ENCODE measurements at regions not wholly inside any gene's neighbourhood (a gene's known extent, or its start where the extent isn't known, plus 50 kb on each side); places are given as distances from the start of the nearest gene placed in this dataset.

DNA sequence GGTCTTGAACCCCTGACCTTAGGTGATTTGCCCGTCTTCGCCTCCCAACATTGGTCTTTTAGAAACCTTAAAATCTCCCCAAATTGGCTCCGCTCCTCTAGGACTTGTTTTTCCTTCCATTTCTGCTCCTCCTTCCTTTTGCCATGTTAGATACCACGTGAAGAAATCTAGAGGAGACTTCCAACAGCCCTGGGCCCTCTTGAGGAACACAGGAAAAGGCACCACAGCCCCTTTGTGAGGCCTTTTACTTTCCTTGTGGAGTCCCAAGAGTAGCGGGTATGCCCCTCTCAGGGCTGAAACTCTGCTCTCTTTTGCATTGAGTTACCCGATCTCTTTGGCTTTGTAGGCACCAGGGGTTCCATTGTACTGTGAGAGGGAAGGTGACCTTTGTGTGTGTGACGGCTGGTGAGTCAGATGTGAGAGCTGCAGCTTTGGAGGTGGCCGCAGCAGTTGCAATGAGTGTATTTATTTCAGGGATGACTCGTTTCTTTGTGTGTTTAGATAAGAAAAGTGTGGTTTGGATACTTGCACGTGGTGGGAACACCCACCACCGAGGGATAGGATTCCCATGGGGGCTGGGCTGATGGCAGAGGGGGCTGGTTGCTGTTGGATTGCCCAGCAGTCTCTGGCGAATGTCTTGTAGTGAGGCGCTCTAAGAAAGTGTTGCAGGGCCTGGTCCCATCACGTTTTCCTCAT is 218.4 kb upstream of the HS6ST1 start:
- TF ChIP-seq, protein P1, sequence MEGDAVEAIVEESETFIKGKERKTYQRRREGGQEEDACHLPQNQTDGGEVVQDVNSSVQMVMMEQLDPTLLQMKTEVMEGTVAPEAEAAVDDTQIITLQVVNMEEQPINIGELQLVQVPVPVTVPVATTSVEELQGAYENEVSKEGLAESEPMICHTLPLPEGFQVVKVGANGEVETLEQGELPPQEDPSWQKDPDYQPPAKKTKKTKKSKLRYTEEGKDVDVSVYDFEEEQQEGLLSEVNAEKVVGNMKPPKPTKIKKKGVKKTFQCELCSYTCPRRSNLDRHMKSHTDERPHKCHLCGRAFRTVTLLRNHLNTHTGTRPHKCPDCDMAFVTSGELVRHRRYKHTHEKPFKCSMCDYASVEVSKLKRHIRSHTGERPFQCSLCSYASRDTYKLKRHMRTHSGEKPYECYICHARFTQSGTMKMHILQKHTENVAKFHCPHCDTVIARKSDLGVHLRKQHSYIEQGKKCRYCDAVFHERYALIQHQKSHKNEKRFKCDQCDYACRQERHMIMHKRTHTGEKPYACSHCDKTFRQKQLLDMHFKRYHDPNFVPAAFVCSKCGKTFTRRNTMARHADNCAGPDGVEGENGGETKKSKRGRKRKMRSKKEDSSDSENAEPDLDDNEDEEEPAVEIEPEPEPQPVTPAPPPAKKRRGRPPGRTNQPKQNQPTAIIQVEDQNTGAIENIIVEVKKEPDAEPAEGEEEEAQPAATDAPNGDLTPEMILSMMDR (IDR thresholded peaks at IDR 0.05 in 4 of 5, conservative IDR thresholded peaks at IDR 0.05 in 1 of 5), result no peak
- no peak for TF ChIP-seq POLR2A (IDR thresholded peaks at IDR 0.05)
